ENCODE measurements at regions not wholly inside any gene's neighbourhood (a gene's known extent, or its start where the extent isn't known, plus 50 kb on each side); places are given as distances from the start of the nearest gene placed in this dataset.

DNA sequence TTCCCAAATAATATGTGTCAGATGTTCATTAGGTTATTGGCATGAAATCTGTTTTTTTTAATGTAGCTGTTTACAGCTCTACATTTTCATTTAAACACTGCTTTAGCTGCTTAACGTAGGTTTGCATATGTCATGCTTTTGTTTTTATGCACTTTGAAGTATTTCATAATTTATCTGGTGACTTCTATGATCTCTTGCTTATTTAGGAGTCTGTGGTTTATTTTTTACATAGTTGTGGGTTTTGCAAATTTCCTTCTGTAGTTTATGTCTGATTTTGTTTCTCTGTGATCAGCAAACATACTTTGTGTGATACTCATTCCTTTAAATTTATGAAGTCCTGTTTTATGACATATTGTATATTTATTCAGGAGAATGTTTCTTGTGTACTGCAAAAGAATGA, 606.5 kb upstream of the PFKP start:
- Histone ChIP-seq H3K27ac (ENCODE audit: low read depth in 1 of 2, low read length in 2 of 2) (no peak overlapping the region), H3K9me3 (ENCODE audit: control insufficient read depth in 4 of 4, low read length in 3 of 4) (peaks cover 0 to 3% (median 0%) of the 10 kb centered on the region in 4 donors), H3K4me1 (ENCODE audit: control insufficient read depth in 4 of 4, insufficient read depth in 4 of 4, low read length in 3 of 4) (no peaks in the 10 kb centered on the region), H3K36me3 (ENCODE audit: control insufficient read depth in 4 of 4, insufficient read depth in 3 of 4, low read depth in 1 of 4, low read length in 3 of 4) (no peaks in the 10 kb centered on the region), H3K9ac (ENCODE audit: low read depth in 1 of 2, low read length in 2 of 2) (no peak overlapping the region), H3K27me3 (ENCODE audit: control insufficient read depth in 4 of 4, insufficient read depth in 4 of 4, low read length in 3 of 4) (no peaks in the 10 kb centered on the region), H3K4me3 (ENCODE audit: low read depth in 1 of 3, low read length in 3 of 3) (no peak overlapping the region)
- WGBS = 66% methylated on average over 1 of the region's 1 CpG
- DNase-seq (ENCODE audit: low spot score) = no peak
- TF ChIP-seq SP1 (IDR thresholded peaks at IDR 0.05) (no peak), RXRA (IDR thresholded peaks at IDR 0.05) (no peak), HNF4A (conservative IDR thresholded peaks at IDR 0.05) (no peak), TAF1 (conservative IDR thresholded peaks at IDR 0.05) (no peak), NR2F2 (IDR thresholded peaks at IDR 0.05) (no peak)

DNA sequence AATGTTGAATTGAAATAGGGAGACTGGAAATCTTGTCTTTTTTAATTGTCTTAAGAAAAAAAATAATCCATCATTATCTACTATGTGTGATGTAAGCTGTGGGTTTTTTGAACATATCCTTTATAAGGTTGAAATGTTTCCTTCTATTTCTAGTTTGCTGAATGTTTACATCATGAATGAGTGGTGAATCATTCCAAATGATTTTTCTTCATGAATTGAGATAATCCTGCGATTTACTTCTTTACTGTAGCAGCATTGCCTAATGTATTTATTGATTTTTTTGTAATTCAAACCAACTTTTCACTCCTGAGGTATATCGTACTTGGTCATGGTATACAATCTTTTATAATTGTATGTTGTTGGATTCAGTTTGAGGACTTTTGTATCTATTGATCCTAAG, 607.6 kb upstream of the PFKP start:
- no peaks in the 10 kb centered on the region for H3K9me3 ChIP-seq (ENCODE audit: control insufficient read depth in 4 of 4, low read length in 3 of 4)
- H3K4me1 ChIP-seq (ENCODE audit: control insufficient read depth in 4 of 4, insufficient read depth in 4 of 4, low read length in 3 of 4) = no peaks in the 10 kb centered on the region
- no peaks in the 10 kb centered on the region for H3K36me3 ChIP-seq (ENCODE audit: control insufficient read depth in 4 of 4, insufficient read depth in 3 of 4, low read depth in 1 of 4, low read length in 3 of 4)
- H3K27ac ChIP-seq (ENCODE audit: low read depth in 1 of 2, low read length in 2 of 2) = no peak overlapping the region
- no peak overlapping the region for H3K4me3 ChIP-seq (ENCODE audit: low read depth in 1 of 3, low read length in 3 of 3)
- TF ChIP-seq EGR1 (IDR thresholded peaks at IDR 0.05; ENCODE audit: low read depth in 2 of 2) (no peak), HNF4G (IDR thresholded peaks at IDR 0.05) (no peak), TAF1 (conservative IDR thresholded peaks at IDR 0.05) (no peak), FOXA1 (IDR thresholded peaks at IDR 0.05) (no peak), HNF4A (conservative IDR thresholded peaks at IDR 0.05) (no peak), RXRA (IDR thresholded peaks at IDR 0.05) (no peak), FOXA2 (IDR thresholded peaks at IDR 0.05) (no peak), RAD21 (IDR thresholded peaks at IDR 0.05) (no peak), SP1 (IDR thresholded peaks at IDR 0.05) (no peak), GABPA (IDR thresholded peaks at IDR 0.05 in 1 of 2, conservative IDR thresholded peaks at IDR 0.05 in 1 of 2) (no peak), YY1 (IDR thresholded peaks at IDR 0.05) (no peak)
- TF ChIP-seq, protein P1, sequence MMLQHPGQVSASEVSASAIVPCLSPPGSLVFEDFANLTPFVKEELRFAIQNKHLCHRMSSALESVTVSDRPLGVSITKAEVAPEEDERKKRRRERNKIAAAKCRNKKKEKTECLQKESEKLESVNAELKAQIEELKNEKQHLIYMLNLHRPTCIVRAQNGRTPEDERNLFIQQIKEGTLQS (IDR thresholded peaks at IDR 0.05) = no peak
- TF ChIP-seq, protein P2, sequence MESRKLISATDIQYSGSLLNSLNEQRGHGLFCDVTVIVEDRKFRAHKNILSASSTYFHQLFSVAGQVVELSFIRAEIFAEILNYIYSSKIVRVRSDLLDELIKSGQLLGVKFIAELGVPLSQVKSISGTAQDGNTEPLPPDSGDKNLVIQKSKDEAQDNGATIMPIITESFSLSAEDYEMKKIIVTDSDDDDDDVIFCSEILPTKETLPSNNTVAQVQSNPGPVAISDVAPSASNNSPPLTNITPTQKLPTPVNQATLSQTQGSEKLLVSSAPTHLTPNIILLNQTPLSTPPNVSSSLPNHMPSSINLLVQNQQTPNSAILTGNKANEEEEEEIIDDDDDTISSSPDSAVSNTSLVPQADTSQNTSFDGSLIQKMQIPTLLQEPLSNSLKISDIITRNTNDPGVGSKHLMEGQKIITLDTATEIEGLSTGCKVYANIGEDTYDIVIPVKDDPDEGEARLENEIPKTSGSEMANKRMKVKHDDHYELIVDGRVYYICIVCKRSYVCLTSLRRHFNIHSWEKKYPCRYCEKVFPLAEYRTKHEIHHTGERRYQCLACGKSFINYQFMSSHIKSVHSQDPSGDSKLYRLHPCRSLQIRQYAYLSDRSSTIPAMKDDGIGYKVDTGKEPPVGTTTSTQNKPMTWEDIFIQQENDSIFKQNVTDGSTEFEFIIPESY (IDR thresholded peaks at IDR 0.05) = no peak
- no peak for DNase-seq (ENCODE audit: low spot score)
- no peak overlapping the region for H3K9ac ChIP-seq (ENCODE audit: low read depth in 1 of 2, low read length in 2 of 2)
- WGBS = 72% methylated on average over 2 of the region's 2 CpGs
- H3K27me3 ChIP-seq (ENCODE audit: control insufficient read depth in 4 of 4, insufficient read depth in 4 of 4, low read length in 3 of 4) = no peaks in the 10 kb centered on the region

DNA sequence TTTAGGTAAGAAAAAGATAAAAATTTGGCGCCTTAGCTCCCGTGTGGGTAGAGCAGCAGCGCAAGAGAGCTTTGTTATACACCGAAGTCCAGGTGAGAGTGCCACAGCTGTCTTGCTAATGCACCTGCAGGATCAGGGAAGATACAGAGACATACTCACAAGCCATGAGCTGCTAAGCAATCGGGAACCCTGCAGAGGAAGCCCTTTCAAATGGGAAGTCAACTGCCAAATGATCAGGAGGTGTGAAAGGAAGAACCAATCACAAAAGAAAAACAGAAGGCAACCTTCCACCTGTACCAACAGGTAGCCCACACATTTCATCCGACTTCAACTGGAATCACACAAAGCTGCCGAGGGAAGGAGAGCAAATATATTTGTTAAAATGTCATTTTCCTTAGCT, 610.5 kb upstream of the PFKP start:
- Histone ChIP-seq H3K4me3 (ENCODE audit: low read depth in 1 of 3, low read length in 3 of 3) (no peak overlapping the region), H3K36me3 (ENCODE audit: control insufficient read depth in 4 of 4, insufficient read depth in 3 of 4, low read depth in 1 of 4, low read length in 3 of 4) (no peaks in the 10 kb centered on the region), H3K27me3 (ENCODE audit: control insufficient read depth in 4 of 4, insufficient read depth in 4 of 4, low read length in 3 of 4) (no peaks in the 10 kb centered on the region), H3K9ac (ENCODE audit: low read depth in 1 of 2, low read length in 2 of 2) (no peak overlapping the region), H3K27ac (ENCODE audit: low read depth in 1 of 2, low read length in 2 of 2) (no peak overlapping the region), H3K4me1 (ENCODE audit: control insufficient read depth in 4 of 4, insufficient read depth in 4 of 4, low read length in 3 of 4) (no peaks in the 10 kb centered on the region), H3K9me3 (ENCODE audit: control insufficient read depth in 4 of 4, low read length in 3 of 4) (no peaks in the 10 kb centered on the region)
- DNase-seq (ENCODE audit: low spot score) = no peak
- 59% methylated on average over 7 of the region's 7 CpGs for WGBS
- TF ChIP-seq, protein P3, sequence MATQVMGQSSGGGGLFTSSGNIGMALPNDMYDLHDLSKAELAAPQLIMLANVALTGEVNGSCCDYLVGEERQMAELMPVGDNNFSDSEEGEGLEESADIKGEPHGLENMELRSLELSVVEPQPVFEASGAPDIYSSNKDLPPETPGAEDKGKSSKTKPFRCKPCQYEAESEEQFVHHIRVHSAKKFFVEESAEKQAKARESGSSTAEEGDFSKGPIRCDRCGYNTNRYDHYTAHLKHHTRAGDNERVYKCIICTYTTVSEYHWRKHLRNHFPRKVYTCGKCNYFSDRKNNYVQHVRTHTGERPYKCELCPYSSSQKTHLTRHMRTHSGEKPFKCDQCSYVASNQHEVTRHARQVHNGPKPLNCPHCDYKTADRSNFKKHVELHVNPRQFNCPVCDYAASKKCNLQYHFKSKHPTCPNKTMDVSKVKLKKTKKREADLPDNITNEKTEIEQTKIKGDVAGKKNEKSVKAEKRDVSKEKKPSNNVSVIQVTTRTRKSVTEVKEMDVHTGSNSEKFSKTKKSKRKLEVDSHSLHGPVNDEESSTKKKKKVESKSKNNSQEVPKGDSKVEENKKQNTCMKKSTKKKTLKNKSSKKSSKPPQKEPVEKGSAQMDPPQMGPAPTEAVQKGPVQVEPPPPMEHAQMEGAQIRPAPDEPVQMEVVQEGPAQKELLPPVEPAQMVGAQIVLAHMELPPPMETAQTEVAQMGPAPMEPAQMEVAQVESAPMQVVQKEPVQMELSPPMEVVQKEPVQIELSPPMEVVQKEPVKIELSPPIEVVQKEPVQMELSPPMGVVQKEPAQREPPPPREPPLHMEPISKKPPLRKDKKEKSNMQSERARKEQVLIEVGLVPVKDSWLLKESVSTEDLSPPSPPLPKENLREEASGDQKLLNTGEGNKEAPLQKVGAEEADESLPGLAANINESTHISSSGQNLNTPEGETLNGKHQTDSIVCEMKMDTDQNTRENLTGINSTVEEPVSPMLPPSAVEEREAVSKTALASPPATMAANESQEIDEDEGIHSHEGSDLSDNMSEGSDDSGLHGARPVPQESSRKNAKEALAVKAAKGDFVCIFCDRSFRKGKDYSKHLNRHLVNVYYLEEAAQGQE (IDR thresholded peaks at IDR 0.05) = no peak
- TF ChIP-seq, protein P2 (IDR thresholded peaks at IDR 0.05) = no peak
- no peak for TF ChIP-seq FOXA1 (IDR thresholded peaks at IDR 0.05)
- TF ChIP-seq, protein P1 (IDR thresholded peaks at IDR 0.05) = no peak
- TF ChIP-seq RAD21 (IDR thresholded peaks at IDR 0.05) = no peak
- TF ChIP-seq GABPA (IDR thresholded peaks at IDR 0.05 in 1 of 2, conservative IDR thresholded peaks at IDR 0.05 in 1 of 2) = no peak
- TF ChIP-seq SP1 (IDR thresholded peaks at IDR 0.05) = no peak
- TF ChIP-seq EGR1 (IDR thresholded peaks at IDR 0.05; ENCODE audit: low read depth in 2 of 2) = no peak
- TF ChIP-seq RXRA (IDR thresholded peaks at IDR 0.05) = no peak
- TF ChIP-seq TAF1 (conservative IDR thresholded peaks at IDR 0.05) = no peak
- TF ChIP-seq, protein P4, sequence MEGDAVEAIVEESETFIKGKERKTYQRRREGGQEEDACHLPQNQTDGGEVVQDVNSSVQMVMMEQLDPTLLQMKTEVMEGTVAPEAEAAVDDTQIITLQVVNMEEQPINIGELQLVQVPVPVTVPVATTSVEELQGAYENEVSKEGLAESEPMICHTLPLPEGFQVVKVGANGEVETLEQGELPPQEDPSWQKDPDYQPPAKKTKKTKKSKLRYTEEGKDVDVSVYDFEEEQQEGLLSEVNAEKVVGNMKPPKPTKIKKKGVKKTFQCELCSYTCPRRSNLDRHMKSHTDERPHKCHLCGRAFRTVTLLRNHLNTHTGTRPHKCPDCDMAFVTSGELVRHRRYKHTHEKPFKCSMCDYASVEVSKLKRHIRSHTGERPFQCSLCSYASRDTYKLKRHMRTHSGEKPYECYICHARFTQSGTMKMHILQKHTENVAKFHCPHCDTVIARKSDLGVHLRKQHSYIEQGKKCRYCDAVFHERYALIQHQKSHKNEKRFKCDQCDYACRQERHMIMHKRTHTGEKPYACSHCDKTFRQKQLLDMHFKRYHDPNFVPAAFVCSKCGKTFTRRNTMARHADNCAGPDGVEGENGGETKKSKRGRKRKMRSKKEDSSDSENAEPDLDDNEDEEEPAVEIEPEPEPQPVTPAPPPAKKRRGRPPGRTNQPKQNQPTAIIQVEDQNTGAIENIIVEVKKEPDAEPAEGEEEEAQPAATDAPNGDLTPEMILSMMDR (IDR thresholded peaks at IDR 0.05; ENCODE audit: low read depth, low read length, missing input control) = no peak
- no peak for TF ChIP-seq FOXA2 (IDR thresholded peaks at IDR 0.05)
- no peak for TF ChIP-seq JUND (IDR thresholded peaks at IDR 0.05)
- TF ChIP-seq YY1 (IDR thresholded peaks at IDR 0.05) = no peak
- no peak for TF ChIP-seq NR2F2 (IDR thresholded peaks at IDR 0.05)
- no peak for TF ChIP-seq HNF4G (IDR thresholded peaks at IDR 0.05)
- TF ChIP-seq HNF4A (conservative IDR thresholded peaks at IDR 0.05) = no peak
